HG02642 (cell line): ENCODE measurements at regions not wholly inside any gene's neighbourhood (a gene's known extent, or its start where the extent isn't known, plus 50 kb on each side); places are given as distances from the start of the nearest gene placed in this dataset.

Source experiments
- ATAC-seq: cut with Tn5 transposase; IDR thresholded peaks from one replicate; pipeline ENCODE4 v1.9.1; 2021; ENCODE audit warnings: mild to moderate bottlenecking; ENCODE audit not compliant: unreplicated experiment, poor library complexity

GRCh38 chr20:60304931-60305330 is 346.7 kb downstream of the CDH26 start:
- ATAC-seq = no peak

- ATAC-seq = no peak
Measured at GRCh38 chr20:60306105-60306504, 347.9 kb downstream of the CDH26 start.

- ATAC-seq = no peak
Measured at GRCh38 chr20:60306551-60306950, 348.3 kb downstream of the CDH26 start.

GRCh38 chr20:60310560-60311349 is 352.5 kb downstream of the CDH26 start:
- no peak for ATAC-seq

- ATAC-seq = no peak
Measured at GRCh38 chr20:60313191-60313590, 355.0 kb downstream of the CDH26 start.

- ATAC-seq = no peak
Measured at GRCh38 chr20:60313614-60314013, 355.4 kb downstream of the CDH26 start.

GRCh38 chr20:60314727-60315126 is 356.5 kb downstream of the CDH26 start:
- no peak for ATAC-seq

- no peak for ATAC-seq
Measured at GRCh38 chr20:60316476-60317158, 358.4 kb downstream of the CDH26 start.

- ATAC-seq = no peak
Measured at GRCh38 chr20:60317401-60317800, 359.2 kb downstream of the CDH26 start.

- no peak for ATAC-seq
Measured at GRCh38 chr20:60321601-60322000, 363.4 kb downstream of the CDH26 start.

- ATAC-seq = no peak
Measured at GRCh38 chr20:60326821-60327220, 368.6 kb downstream of the CDH26 start.

GRCh38 chr20:60327971-60328660 is 369.9 kb downstream of the CDH26 start:
- ATAC-seq = no peak

- no peak for ATAC-seq
Measured at GRCh38 chr20:60330461-60330860, 372.2 kb downstream of the CDH26 start.

- no peak for ATAC-seq
Measured at GRCh38 chr20:60331688-60332300, 373.6 kb downstream of the CDH26 start.

GRCh38 chr20:60332523-60332922 is 374.3 kb downstream of the CDH26 start:
- no peak for ATAC-seq

- ATAC-seq = no peak
Measured at GRCh38 chr20:60334911-60335310, 376.7 kb downstream of the CDH26 start.

- ATAC-seq = no peak
Measured at GRCh38 chr20:60338556-60338955, 380.3 kb downstream of the CDH26 start.

GRCh38 chr20:60339738-60340137 is 381.5 kb downstream of the CDH26 start:
- no peak for ATAC-seq

- no peak for ATAC-seq
Measured at GRCh38 chr20:60340232-60340631, 382.0 kb downstream of the CDH26 start.

GRCh38 chr20:60341062-60341461 is 382.8 kb downstream of the CDH26 start:
- no peak for ATAC-seq

- ATAC-seq = no peak
Measured at GRCh38 chr20:60345106-60345505, 386.9 kb downstream of the CDH26 start.
